Occipital lobe (tissue), 1 donor: ENCODE measurements at regions not wholly inside any gene's neighbourhood (a gene's known extent, or its start where the extent isn't known, plus 50 kb on each side); places are given as distances from the start of the nearest gene placed in this dataset.

Source experiments
- DNase-seq: peaks from one replicate; lab custom pipeline; 2025; lab: John Stamatoyannopoulos, UW

- no peak for DNase-seq
Measured at GRCh38 chr20:24762791-24763350, 186.2 kb upstream of the CST7 start.

DNA sequence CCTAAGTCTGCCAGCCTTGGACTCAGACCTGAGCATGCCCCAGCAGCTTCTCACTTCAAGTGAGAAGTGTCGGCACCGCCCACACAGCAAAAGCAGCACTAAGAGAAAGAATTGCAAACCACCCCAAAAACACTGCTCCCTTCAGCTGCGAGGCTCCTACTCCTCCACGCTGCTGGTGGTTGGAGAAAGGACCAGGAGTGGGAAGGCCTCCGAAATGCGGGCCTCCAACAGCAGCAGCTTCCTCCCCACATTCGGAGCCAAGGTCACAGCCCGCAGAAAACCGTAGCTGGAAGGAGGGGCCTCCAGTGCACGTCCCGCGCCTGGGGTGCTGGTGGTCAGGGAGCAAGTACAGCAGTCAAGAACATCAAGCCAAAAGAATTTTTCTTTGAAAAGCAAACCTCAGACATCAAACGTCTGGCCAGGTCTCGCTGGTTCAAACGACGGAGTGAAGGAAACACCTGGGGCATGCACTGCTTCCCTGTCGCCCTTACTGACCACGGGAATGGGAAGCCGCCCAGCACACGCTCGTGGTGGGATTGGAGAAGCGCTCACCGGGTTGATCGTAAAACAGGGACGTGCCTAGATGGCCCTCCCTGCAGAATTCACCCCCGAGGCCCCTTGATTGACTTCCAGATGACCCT is 185.6 kb upstream of the CST7 start:
- peak; percentile 65 for DNase-seq

DNA sequence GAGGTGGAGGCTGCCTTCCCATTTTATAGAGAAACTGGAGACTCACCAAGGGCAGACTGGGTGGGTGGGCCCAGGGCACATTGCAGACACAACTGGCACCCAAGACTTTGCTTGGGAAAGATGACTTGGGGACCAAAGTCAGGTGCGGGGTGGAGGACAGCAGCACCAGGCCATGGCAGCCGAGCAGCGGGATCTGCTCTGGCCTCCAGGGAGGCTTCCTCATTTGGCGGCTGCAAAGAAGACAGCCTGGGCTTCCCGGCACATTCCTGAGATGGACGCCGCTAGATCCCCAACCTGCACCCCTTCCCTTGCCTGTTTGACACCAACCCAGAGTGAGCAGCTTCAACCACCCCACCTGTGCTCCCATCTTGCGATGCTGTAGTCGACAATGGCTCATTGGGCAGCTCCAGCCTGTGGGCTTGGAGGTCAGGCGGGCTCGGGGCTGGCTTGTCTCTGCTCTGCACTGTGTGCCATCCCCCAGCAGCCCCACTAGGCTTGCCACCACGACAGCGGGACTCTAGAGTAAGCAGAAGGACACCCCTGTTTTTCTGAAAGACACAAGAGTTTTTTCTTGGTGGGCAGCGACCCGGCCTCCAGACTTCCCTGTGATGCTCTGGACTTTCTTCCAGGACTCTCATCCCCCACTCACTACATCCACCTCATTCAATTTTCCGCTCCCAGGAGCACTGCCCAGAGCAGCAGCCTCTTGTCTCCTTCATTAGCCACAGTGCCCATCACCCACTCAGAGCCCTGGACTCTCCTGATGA is 184.9 kb upstream of the CST7 start:
- DNase-seq: no peak

DNA sequence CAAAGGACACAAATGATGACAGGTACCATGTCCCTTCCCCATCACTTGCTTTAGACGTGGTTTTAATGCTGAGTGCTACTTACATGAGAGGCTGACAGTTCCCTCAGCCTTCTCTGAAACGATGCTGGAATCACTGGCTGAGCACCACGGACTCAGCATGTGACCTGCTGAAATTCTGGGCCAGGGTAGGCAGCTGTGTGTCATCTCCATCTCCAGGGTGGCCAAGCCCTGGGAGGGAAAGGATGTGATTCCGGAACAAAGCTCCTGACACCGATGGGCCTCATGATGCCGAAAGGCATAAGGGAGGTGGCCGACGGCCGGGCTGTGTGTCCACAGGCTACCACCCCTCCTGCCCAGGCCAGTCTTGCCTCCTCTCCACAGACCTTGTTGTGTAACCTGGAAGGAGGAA is 184.3 kb upstream of the CST7 start:
- no peak for DNase-seq

- no peak for DNase-seq
Measured at GRCh38 chr20:24765316-24766142, 183.5 kb upstream of the CST7 start.

- DNase-seq: no peak
Measured at GRCh38 chr20:24766143-24766527, 182.9 kb upstream of the CST7 start.

GRCh38 chr20:24766826-24767622 is 182.0 kb upstream of the CST7 start:
- no peak for DNase-seq

DNA sequence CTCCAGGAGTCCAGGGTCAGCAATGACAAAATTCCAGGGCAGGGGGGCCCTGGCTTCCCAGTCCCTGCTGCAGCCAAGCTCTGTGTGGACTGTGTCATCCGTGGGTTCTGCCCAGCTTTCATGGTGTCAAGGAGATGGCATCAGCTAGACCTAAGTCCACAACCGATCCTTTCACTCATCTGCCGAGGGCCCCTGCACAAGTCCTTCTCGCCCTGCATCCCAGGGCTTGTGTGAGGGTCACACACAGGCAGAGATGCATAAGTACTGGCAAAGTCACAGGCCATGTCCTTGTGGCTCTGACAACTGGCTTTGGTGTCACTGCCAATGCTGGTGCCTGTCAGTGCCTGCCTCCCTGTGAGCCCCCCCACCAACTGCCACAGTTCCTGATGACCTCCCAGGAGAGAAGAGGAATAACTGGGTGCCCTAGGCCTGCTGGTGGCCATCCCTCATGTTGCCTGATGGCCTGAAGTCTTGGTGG is 181.4 kb upstream of the CST7 start:
- DNase-seq: no peak

GRCh38 chr20:24768201-24768636 is 180.8 kb upstream of the CST7 start:
- DNase-seq: no peak

GRCh38 chr20:24768713-24769601 is 180.1 kb upstream of the CST7 start:
- no peak for DNase-seq

DNA sequence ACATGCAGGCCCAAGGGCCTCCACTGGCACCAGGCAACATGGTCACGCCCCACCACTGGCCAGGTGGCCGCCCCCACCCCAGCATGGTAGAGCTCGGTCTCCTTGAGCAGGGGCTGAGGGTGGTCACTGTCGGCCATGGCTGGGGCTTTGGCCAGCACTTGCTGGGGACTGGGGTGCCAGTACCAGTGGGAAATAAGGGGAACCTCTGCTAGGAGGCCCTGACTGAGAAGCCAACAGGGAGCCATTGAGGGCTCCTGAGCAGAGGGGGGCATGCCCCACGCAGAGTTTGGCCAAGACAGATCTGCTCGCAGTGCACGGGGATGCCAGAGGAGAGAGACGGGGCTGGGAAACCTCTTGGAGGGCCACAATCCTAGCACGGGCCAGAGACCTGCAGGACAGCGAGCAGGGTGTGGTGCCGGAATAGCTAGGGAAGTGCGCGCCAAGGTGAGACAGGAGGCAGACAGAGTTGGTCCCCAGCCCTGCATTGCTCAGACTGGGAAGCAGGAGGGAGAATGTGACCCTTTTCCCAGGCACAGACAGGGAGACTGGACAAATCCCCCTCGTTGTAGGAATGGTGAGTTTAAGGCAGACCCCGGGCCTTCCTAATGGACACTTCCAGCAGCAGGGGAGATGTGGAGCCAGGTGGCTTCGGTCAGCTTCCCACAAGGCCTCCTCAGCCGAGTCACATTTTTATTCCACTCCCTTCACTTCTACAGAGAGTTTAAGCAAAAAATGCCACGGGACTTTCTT is 179.0 kb upstream of the CST7 start:
- DNase-seq: no peak

DNA sequence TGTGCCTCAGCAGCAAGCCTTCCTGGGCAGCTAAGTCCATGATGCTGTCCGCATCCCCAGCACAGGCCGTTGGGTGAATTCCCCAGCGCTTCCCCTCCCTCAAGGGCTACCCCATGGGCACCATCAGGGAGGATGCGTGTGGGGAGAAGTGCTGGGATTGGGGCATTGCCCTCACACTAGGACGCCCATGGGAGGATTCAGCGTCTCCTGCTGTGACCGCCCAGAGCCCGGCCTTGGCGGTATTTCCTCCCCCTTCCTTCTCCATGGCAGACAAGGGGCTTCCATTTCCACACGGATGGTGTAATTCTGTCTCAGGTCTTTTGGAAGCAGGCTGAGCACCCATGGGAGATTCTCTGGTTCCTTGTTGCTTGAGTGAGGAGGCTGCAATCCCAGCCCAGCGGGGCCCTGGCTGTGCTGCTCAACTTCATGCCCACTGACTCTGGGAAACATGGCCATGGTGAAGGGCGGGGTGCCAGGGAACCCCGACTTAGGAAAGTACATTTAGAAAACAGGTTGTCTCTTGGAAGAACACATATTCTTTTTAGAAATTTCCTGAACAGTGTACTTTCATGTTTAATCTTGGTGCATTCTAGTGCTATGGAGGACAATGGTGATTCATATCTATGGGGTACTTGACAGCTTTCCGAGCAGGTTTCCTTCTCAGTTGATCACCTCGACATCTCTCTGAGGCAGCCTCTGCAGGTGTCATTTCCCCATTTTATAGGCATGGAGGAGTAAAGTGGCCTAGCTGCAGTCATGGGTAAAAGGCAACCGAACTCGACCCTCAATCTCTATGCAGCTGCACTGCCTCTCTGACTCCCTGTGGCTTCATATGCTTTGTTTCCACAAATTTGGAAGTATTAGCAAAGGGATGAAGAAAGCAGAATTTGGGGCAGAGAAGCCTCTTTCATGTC is 178.2 kb upstream of the CST7 start:
- DNase-seq: no peak

DNA sequence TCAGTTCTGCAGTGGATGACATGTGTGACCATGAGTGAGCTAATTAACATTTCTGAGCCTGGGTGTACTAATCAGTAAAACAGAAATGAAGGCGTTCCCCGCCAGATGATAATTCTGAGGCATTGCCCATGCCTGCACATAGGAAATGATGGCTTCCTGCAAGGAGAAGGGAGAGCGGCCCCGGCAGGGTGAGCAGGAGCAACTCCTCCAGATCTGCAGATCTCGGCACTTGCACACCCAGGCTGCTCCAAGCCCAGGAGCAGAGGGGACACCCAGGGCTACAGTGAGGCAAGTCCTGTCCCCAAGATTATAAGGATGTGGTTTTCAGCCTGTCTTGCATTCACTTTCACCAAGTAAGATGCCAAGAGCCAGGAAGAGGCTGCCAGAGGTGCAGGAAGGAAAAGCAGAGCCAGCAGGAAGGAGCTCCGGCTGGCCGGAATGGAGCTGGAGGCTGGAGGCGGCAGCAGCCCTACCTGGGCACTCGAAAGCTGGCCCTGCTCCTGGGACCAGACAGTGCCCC is 177.5 kb upstream of the CST7 start:
- DNase-seq: no peak

GRCh38 chr20:24772667-24773066 is 176.4 kb upstream of the CST7 start:
- DNase-seq: no peak

GRCh38 chr20:24773168-24773567 is 175.9 kb upstream of the CST7 start:
- DNase-seq: no peak

DNA sequence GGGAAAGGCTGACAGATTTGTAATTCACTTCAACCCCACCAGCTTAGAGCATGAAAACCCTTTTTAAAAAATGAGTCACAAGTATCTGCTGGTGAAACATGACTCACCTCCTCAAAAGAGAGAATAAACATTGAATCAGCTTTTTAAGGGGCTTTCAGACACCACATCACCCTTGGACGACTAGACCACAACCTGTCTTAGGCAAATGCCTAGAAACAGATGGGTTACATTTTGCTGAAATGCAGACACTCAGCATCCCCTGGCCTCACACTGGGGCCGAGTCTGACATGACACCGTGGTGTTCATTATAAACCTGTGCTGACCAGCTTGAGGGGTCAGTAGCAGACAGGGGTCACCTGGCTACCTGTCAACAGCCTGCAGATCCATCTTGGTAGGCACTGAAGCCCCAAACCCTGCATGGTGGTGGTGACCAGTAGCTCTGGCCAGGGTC is 175.3 kb upstream of the CST7 start:
- DNase-seq: no peak

GRCh38 chr20:24775966-24776365 is 173.1 kb upstream of the CST7 start:
- no peak for DNase-seq

- DNase-seq: no peak
Measured at GRCh38 chr20:24776755-24777271, 172.3 kb upstream of the CST7 start.
